ENCODE measurements at regions not wholly inside any gene's neighbourhood (a gene's known extent, or its start where the extent isn't known, plus 50 kb on each side); places are given as distances from the start of the nearest gene placed in this dataset.
"Not testable (repeated sequence)": the region's sequence is repeated elsewhere in the genome, so short reads cannot be mapped to it uniquely, and the experiment has no call there.

DNA sequence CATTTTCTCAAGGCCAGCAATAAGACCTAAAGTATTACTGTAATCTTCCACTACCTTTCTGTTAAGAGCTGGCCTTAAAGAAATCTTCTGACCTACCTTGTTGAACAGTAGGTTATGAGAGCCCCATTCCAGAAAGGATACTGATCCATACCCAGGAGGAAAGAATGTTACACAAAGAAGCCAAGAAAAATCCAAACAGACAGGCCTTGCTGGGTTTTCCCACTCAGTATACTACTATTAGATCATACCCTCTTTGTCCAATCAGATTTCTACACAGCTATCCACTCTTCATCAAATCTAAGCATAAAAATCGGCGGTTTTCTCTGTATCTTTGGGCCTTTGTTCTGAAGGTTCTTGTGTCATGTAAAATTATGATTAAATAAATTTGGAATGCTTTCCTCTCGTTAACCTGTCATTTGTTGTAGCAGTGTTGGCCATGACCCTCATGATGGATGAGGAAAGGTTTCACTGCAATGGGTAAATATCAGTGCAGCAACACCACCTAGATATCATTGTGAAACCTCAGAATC is 292.3 kb downstream of the ANKRD50 start:
- DNase-seq (ENCODE audit: low spot score) = no peak

GRCh38 chr4:124423160-124423559 is 289.4 kb downstream of the ANKRD50 start:
- DNase-seq (ENCODE audit: low spot score) = no peak

DNA sequence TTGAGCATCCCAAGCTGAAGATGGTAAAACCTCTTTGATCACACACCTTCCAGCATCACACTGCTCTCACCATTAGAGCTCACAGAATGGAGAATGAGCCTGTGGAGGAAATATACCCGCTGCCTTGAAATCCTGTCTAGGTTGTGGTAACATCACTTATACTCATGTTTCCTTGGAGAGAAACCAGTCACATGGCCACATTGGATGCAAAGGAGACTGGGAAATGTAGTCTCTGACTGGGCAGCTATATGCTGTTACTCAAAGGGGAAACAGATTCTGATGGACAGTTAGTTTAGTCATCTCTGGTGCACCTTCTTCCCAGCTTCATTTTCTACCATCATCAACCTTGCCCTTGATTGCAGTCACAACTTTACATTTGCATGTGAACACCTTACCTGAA is 286.3 kb downstream of the ANKRD50 start:
- DNase-seq (ENCODE audit: low spot score) = no peak

DNA sequence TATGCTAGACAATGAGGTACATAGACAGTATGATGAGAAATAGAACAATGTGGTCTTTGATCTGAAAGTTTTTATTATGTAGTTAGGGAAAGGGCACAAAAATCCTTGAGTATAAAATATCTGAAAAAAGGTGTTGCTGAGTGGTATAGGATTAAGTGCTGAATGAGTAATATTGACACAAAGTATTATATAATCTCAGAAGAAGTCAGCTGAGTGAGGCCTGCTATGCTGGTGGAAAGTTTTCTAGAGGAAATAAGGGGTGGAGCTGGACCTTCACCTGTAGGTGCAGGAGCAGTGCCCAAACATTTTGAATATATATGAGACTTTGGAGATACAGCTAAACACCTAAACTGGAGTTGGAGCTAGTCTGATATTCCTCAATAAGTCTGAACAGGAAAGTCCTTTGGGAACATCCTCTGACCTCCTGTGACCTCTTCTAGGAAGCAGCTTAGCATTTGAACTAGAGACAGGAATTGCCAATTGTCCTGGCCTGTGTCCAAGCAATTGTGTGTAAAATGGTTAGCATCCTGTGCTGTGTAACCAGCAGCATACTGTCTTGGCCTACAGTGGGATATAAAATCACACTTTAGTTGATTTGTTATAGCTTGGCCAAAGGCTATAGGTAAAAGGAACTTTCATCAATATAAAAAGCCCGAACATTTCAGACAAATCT is 285.3 kb downstream of the ANKRD50 start:
- DNase-seq (ENCODE audit: low spot score) = no peak

DNA sequence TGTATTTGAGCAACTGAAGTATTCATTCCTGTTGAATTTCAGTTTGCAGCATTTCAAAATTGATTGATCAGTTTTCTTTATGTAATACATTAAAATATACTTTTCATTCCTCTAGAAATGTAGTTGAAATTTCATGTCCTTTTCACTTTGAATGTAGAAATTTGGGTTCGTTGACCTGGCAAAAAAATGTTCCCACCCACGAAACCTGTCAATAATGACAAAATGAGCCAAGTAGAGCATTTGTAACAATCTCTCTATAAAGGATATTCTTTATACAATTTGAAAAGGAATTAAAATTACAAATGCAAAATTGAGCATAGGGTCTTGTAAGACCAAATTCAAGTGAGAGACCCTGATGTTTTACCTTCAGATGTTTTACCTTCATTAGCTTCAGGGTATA is 283.9 kb downstream of the ANKRD50 start:
- no peak for DNase-seq (ENCODE audit: low spot score)

- no peak for DNase-seq (ENCODE audit: low spot score)
Measured at GRCh38 chr4:124429746-124430250, 282.7 kb downstream of the ANKRD50 start.

GRCh38 chr4:124431653-124432192 is 280.8 kb downstream of the ANKRD50 start:
- no peak for DNase-seq (ENCODE audit: low spot score)

- DNase-seq (ENCODE audit: low spot score) = no peak
Measured at GRCh38 chr4:124432500-124432899, 280.0 kb downstream of the ANKRD50 start.

GRCh38 chr4:124433044-124433443 is 279.5 kb downstream of the ANKRD50 start:
- no peak for DNase-seq (ENCODE audit: low spot score)

DNA sequence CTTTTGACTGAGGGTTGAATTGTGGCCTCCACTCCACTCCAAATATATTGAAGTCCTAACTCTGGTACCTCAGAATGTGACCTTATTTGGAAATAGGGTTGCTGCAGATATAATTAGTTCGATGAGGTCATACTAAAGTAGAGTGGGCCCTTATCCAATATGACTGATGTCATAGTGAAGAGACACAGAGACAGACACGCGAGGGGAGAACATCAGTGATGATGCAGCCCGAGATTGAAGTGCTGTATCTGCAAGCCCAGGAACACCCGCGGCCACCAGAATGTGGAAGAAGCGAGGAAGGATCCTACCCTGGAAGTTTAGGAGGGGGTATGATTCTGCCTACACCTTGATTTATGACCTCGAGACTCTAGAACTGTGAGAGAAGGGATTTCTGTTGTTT is 279.0 kb downstream of the ANKRD50 start:
- no peak for DNase-seq (ENCODE audit: low spot score)

GRCh38 chr4:124435274-124435950 is 277.1 kb downstream of the ANKRD50 start:
- no peak for DNase-seq (ENCODE audit: low spot score)

GRCh38 chr4:124437853-124438495 is 274.6 kb downstream of the ANKRD50 start:
- no peak for DNase-seq (ENCODE audit: low spot score)

DNA sequence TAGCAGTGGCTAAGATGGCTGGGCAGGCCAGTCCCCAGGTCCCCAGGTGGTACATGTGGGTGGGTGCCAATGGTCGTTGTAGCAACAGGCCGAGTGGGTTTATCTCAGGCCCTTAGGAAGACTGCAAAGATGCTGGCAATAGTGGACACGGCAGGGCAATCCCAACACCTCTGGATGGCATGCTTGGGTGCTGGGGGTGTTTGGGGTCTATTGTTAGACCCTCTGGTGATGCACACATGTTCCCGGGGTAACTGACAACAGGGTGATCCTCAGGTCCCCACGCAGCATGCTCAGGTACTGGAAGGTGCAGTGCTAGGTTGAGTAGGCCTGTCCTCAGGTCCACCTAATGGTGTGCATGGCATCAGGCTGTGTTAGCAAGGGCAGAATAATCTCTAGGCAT is 267.5 kb downstream of the ANKRD50 start:
- no peak for DNase-seq (ENCODE audit: low spot score)

DNA sequence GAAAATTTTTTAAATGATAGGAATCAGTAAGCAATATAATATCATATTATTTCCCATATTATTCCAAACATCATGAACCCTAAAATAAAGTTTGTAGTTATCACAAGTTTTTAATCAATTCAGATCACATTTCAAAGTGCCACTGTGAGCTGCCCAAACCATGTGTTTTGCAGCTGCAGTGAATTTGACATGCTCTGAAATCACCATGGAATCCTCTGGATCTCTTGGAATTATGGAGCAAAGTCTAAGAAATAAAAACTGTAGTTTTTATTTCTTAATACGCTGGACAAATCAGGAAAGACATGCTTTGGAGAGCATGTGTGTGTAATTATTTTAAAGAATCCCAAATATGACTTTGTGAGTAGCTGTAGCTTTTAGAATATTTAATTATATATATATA is 262.7 kb downstream of the ANKRD50 start:
- no peak for DNase-seq (ENCODE audit: low spot score)

GRCh38 chr4:124450851-124451250 is 261.7 kb downstream of the ANKRD50 start:
- DNase-seq (ENCODE audit: low spot score) = no peak

DNA sequence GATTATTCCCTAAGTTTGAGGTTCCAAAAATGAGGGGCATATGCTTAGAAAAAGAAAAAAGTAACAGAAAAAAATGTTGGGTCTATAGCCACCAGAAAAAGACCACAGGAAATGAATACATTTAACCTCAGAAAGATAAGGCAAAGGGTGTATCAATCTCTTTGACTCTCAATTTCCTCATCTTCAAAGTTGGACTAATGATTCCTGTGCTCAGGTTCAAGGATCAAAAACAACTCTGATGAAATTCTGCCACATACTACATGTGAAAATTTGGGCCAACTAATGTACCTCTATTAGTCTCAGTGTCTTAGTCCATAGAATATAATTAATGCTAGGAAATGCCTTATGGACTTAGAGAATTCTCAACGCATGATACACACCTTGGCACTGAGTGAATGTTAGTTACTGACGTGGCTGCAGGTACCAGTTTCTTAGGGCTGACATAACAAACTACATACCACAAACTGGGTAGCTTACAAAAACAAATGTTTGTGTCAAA is 257.7 kb downstream of the ANKRD50 start:
- no peak for DNase-seq (ENCODE audit: low spot score)

DNA sequence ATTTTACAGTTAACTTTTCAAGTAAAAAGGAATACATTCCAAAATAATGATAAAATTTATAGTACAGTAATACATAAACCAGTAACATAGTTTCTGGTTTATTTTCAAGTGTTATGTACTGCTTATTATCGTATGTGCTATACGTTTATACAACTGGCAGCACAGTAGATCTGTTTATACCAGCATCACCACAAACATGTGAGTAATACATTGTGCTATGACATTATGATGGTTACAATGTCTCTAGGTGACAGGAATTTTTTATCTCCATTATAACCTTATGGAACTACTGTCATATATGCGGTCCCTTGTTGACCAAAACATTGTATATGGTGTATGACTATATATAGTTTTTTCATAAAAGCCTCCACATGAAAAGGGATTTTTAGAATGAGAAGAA is 256.9 kb downstream of the ANKRD50 start:
- DNase-seq (ENCODE audit: low spot score) = no peak

DNA sequence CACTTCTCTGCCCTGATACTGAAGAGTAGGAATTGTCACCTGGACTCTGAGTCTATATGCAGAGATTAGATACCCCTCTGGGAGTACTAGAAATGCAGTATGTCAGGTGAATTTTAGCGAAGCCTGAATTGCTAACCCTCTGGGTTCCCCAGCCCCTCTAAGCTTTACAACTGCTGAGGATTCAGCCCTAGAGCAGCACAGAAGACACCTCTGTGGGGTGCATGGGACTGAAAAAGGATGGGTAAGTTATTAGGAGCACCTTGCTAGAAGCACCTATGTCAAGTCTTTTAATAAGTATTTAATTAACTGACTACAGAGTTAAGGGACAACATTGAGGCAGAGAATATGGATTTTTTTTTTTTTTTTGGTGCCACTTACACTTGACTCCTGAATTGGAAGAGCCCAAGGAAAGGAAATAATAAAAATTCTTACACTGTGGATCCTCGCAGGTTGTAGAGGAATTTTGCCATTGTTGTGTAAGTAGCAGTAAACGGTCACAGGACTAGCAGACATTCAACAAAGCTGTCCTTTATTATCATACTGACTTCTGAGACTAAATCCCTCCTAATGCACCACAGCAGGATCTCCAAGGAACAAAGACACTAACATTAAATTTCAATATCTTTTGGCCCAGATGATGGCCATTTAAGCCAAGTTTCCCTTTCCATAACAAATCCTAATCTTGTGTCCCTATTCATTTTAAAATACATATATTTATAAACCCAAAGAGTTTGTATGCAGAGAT is 253.2 kb downstream of the ANKRD50 start:
- no peak for DNase-seq (ENCODE audit: low spot score)

DNA sequence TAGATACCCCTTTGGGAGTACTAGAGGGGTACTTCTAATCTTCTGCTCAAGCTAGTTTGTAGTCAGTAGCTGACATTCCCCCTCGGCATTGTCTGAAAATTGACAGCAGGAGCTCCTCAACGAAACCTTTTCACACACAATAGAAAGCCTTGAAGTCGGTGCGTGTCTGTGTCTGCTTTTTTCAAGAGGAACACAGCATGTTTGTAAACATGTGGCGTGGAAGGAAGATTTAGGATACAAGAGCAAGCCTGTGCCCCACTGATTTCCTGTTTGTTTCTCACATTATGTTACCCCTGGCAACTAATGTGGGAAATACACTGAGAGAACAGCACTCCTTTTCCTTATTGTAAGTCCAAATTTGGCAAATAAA is 252.6 kb downstream of the ANKRD50 start:
- no peak for DNase-seq (ENCODE audit: low spot score)

GRCh38 chr4:124461592-124461991 is 250.9 kb downstream of the ANKRD50 start:
- DNase-seq (ENCODE audit: low spot score) = not testable (repeated sequence)
